Pancreas (tissue), 10 donors: ENCODE measurements at regions not wholly inside any gene's neighbourhood (a gene's known extent, or its start where the extent isn't known, plus 50 kb on each side); places are given as distances from the start of the nearest gene placed in this dataset.

Experiments
- ATAC-seq, 4 donors: fragments of 200-7000 bp; cut with Tn5 transposase; one replicate each; pipeline versions ENCODE4 v1.8.0 to v1.9.1; 2020; ENCODE audit warnings: mild to moderate bottlenecking in 4 of 4, moderate library complexity in 4 of 4
- DNase-seq, 6 donors: peaks; one replicate each; pipeline ENCODE4 v3.0.0-alpha.2; 2020
- FAIRE-seq: peaks from 2 replicates; lab custom pipeline; 2012; peaks lifted over from hg19 to GRCh38; lab: Jason Lieb, UNC
- H3K27ac ChIP-seq, 4 donors: fragments of 200-600 bp; sonication (generic); 1 replicate in 3 of 4; 2 replicates in 1 of 4; pipeline versions ENCODE4 v1.5.0 to v1.8.0; 2020
- H3K27me3 ChIP-seq, 4 donors: fragments of 200-600 bp; one replicate each; pipeline ENCODE4 v1.8.0; 2021
- H3K36me3 ChIP-seq, 3 donors: fragments of 200-600 bp; sonication (generic) in 1 of 3; one replicate each; pipeline versions ENCODE4 v1.5.0 to v1.8.0; 2020 to 2021
- H3K4me1 ChIP-seq, 3 donors: fragments of 200-600 bp; one replicate each; pipeline ENCODE4 v1.8.0; 2021
- H3K4me3 ChIP-seq, 4 donors: fragments of 200-600 bp; sonication (generic) in 2 of 4; one replicate each; pipeline versions ENCODE4 v1.5.0 to v1.8.0; 2020 to 2021
- H3K9me3 ChIP-seq, 4 donors: fragments of 200-600 bp; one replicate each; pipeline ENCODE4 v1.8.0; 2021
- WGBS, 2 donors: extraction: QIAGEN DNeasy Blood & Tissue Kit; methylation state at CpG; one replicate each; pipeline ENCODE4 v1.1.7; 2013; 5-methylcytosine and 5-hydroxymethylcytosine counted together
- intact Hi-C, 3 donors: fragments of 100-400 bp; cut with DNase I; formaldehyde crosslinking; loops; one replicate each; pipeline versions ENCODE4 v1.11.1 to v1.14.2; 2022
- TF ChIP-seq, protein P1 (sequence below), 4 donors: fragments of 200-600 bp; sonication (generic) in 3 of 4; IDR thresholded peaks; one replicate each; pipeline versions ENCODE4 v1.5.0 to v1.8.0; 2021; ENCODE audit warnings: antibody characterized with exemption in 4 of 4
- donor health status: healthy with polysubstance abuse.
- donor health status: DM: no; HTN: no; CAD: no; lungs with moderate emphysema.
- donor health status: DM: no; HTN: no; CAD: no.
- donor health status: control.
- donor health status: control.
- donor health status: Bipolar disorder and iron deficiency.
- donor health status: DM: yes; HTN: yes; CAD: no.
- donor health status: DM: no; HTN: no; CAD: no.
- donor health status: DM: no; HTN: no; CAD: no.
- donor health status: DM: yes; HTN: yes; CAD: no.

DNA sequence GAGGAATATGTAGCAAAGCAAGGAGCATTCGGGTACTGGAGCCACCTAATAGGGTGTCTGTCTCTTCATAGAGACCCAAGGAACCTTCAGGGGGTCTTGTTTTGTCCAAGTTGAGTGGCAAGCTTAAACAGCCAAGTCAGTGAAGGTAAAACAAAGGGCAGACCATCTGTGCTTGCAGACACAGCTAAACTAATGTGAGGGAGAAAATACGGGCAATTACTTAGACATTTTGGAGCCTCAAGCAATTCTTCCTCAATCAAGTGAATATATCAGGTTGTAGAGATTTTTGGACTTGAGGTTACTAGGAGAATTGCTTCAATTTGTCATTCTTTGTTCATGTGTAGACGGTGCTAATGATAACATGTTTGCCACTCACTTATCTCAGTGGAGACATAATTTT is 148.2 kb upstream of the ARHGAP20 start:
- FAIRE-seq (no peak), DNase-seq (no peak), ATAC-seq (no peak)
- WGBS, 2 donors = 50 to 61% methylated on average over 3 of the region's 3 CpGs
- intact Hi-C loops = no loop called here
- no peaks in the 10 kb centered on the region for H3K4me1 ChIP-seq
- no peaks in the 10 kb centered on the region for H3K36me3 ChIP-seq
- H3K27ac ChIP-seq = no peak overlapping the region
- no peaks in the 10 kb centered on the region for H3K9me3 ChIP-seq
- no peaks in the 10 kb centered on the region for H3K27me3 ChIP-seq
- no peak overlapping the region for H3K4me3 ChIP-seq
- TF ChIP-seq, protein P1, sequence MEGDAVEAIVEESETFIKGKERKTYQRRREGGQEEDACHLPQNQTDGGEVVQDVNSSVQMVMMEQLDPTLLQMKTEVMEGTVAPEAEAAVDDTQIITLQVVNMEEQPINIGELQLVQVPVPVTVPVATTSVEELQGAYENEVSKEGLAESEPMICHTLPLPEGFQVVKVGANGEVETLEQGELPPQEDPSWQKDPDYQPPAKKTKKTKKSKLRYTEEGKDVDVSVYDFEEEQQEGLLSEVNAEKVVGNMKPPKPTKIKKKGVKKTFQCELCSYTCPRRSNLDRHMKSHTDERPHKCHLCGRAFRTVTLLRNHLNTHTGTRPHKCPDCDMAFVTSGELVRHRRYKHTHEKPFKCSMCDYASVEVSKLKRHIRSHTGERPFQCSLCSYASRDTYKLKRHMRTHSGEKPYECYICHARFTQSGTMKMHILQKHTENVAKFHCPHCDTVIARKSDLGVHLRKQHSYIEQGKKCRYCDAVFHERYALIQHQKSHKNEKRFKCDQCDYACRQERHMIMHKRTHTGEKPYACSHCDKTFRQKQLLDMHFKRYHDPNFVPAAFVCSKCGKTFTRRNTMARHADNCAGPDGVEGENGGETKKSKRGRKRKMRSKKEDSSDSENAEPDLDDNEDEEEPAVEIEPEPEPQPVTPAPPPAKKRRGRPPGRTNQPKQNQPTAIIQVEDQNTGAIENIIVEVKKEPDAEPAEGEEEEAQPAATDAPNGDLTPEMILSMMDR (IDR thresholded peaks at IDR 0.05) = no peak

DNA sequence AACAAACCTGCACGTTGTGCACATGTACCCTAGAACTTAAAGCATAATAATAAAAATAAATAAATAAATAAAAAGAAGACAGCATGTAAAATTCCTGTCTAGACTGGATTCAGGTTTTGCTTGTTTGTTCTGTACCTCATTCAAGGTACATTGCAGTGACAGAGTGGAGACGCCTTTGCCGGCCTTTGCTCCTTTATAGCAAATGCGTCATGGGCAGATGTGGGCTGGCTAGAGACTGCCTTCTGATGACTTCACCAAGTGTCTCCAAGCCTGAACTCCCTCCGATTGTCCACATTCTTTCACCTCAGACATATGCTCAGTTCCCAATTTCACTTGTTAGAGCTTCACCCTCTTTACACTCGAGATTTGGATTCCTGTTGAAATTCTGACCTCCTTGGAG is 147.8 kb upstream of the ARHGAP20 start:
- DNase-seq (no peak), ATAC-seq (no peak), FAIRE-seq (no peak)
- H3K4me1 ChIP-seq = no peaks in the 10 kb centered on the region
- H3K9me3 ChIP-seq = no peaks in the 10 kb centered on the region
- intact Hi-C loops = no loop called here
- no peaks in the 10 kb centered on the region for H3K27me3 ChIP-seq
- no peaks in the 10 kb centered on the region for H3K36me3 ChIP-seq
- H3K4me3 ChIP-seq = no peak overlapping the region
- H3K27ac ChIP-seq = no peak overlapping the region
- 86 to 88% methylated on average over 6 of the region's 6 CpGs for WGBS, 2 donors
- TF ChIP-seq, protein P1 (IDR thresholded peaks at IDR 0.05) = no peak

DNA sequence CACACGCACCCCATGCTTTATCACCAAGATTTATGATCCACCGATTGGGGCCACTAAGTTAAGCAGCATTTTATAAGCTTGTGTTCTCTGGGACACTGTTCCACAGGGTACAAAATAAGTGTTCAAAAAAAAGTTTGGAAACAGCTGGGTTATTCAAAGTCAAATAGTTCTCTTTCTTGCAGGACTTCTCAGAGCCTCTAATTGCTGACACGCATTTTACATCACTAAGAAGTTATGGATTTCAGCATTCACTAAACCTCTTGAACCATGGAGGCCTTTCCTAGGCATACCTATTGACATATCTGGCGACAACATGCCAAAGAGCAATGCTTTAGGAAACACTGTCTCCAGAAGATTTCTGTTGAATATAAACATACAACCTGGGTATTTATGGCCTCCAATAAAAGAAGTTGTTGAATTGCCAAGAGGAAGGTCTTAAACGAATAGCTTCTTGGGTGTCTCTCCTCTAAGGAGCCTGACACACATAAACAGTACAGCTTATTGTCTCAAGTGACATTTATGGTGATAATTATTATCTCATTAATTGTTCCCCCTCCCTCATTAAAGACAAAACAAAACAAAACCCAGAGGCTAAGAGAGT is 147.1 kb upstream of the ARHGAP20 start:
- intact Hi-C loops = no loop called here
- H3K9me3 ChIP-seq = no peaks in the 10 kb centered on the region
- no peak overlapping the region for H3K27ac ChIP-seq
- DNase-seq = no peak
- TF ChIP-seq, protein P1 (IDR thresholded peaks at IDR 0.05) = no peak
- 83 to 91% methylated on average over 5 of the region's 5 CpGs for WGBS, 2 donors
- no peak for FAIRE-seq
- no peak overlapping the region for H3K4me3 ChIP-seq
- ATAC-seq = no peak
- no peaks in the 10 kb centered on the region for H3K36me3 ChIP-seq
- H3K27me3 ChIP-seq = no peaks in the 10 kb centered on the region
- no peaks in the 10 kb centered on the region for H3K4me1 ChIP-seq

DNA sequence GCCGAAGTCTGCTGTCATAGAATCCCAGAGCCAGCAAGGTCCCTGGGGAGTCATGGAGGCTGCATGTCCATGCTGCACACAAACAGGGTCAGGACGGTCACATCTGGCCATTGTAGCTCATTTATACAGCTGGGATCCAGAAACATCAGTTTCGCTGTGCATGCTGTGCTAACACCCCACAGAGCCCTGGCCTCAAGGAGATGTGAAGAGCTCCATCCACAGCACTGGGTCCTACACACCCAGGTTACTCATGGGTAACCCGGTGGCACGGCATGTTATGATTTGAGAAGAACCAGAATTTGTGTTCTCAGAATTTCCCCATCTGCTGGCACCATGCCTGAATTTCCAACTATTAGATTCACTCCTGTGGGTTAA is 146.3 kb upstream of the ARHGAP20 start:
- peak in 2 of 4 donors; percentile 22 to 38 for ATAC-seq
- Histone ChIP-seq H3K36me3 (no peaks in the 10 kb centered on the region), H3K4me3 (no peak overlapping the region), H3K4me1 (no peaks in the 10 kb centered on the region), H3K27me3 (no peaks in the 10 kb centered on the region), H3K27ac (no peak overlapping the region), H3K9me3 (no peaks in the 10 kb centered on the region)
- intact Hi-C loops = no loop called here
- WGBS, 2 donors = 68 to 72% methylated on average over 5 of the region's 5 CpGs
- no peak for FAIRE-seq
- peak in 3 of 6 donors; percentile 4 to 19 (median 14) for DNase-seq
- TF ChIP-seq, protein P1 (IDR thresholded peaks at IDR 0.05) = no peak

DNA sequence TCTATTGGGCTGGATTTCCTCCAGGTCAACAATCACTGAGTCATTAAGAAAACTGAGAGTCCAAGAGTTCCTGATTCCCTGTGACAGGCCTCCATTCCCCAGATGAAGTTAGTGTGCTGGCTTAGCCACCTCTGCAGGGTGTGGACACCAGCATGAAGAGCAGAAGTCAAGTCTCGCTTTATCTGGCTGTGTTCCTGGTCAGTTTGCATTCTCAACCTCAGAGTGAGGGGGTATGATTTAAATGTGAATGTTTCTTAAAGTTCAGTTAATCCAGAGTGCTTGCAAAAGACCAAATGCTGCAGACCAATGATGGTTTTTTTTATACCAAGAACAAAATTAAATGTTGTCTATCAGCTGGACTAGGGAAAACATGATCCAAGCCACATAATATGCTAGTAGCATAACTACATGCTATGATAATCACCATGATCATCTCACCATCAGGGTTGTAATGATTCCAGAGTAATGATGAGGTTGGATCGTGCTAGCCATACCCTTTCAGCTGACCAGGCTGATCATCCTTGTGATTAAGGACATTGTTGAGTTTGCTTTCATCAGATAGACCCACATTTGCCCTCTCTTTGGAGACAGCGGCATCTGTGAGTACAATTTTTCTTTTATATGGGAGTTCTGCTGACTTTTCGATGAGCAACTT is 145.8 kb upstream of the ARHGAP20 start:
- ATAC-seq = peak in 2 of 4 donors; percentile 33 to 47
- 84 to 89% methylated on average over 4 of the region's 4 CpGs for WGBS, 2 donors

More for the DNA sequence above, 145.8 kb upstream of the ARHGAP20 start:
- Histone ChIP-seq H3K9me3 (no peaks in the 10 kb centered on the region), H3K27ac (no peak overlapping the region), H3K4me3 (no peak overlapping the region), H3K4me1 (no peaks in the 10 kb centered on the region), H3K36me3 (no peaks in the 10 kb centered on the region), H3K27me3 (no peaks in the 10 kb centered on the region)
- intact Hi-C loops = no loop called here
- no peak for FAIRE-seq
- no peak for DNase-seq
- TF ChIP-seq, protein P1 (IDR thresholded peaks at IDR 0.05) = no peak
